Liver (tissue), 3 donors: ENCODE measurements at regions not wholly inside any gene's neighbourhood (a gene's known extent, or its start where the extent isn't known, plus 50 kb on each side); places are given as distances from the start of the nearest gene placed in this dataset.

ENCODE experiments used
- ATF3 ChIP-seq: IDR thresholded peaks from 2 replicates; pipeline ENCODE4 v1.6.1; 2016; ENCODE audit warnings: antibody characterized with exemption
- CTCF ChIP-seq: fragments of 150-350 bp; IDR thresholded peaks from 2 replicates; pipeline ENCODE4 v1.5.1; 2017; ENCODE audit warnings: improper control_type of control experiment, low read depth, low read length; ENCODE audit not compliant: missing input control
- EGR1 ChIP-seq, 2 donors: IDR thresholded peaks; 2 replicates each; pipeline ENCODE4 v1.6.1; 2016 to 2018; ENCODE audit warnings: antibody characterized with exemption in 2 of 2, low read depth in 2 of 2
- FOXA2 ChIP-seq: IDR thresholded peaks from 2 replicates; pipeline ENCODE4 v1.6.1; 2016; ENCODE audit warnings: antibody characterized with exemption
- GABPA ChIP-seq, 2 donors: IDR thresholded peaks in 1 of 2; conservative IDR thresholded peaks in 1 of 2; 2 replicates each; pipeline ENCODE4 v1.6.1; 2016; ENCODE audit warnings: antibody characterized with exemption in 2 of 2, mild to moderate bottlenecking in 1 of 2, moderate library complexity in 1 of 2
- JUND ChIP-seq, 2 donors: IDR thresholded peaks; 2 replicates each; pipeline ENCODE4 v1.6.1; 2016; ENCODE audit warnings: antibody characterized with exemption in 2 of 2
- MAX ChIP-seq: IDR thresholded peaks from 2 replicates; pipeline ENCODE4 v1.6.1; 2016; ENCODE audit warnings: antibody characterized with exemption
- NR2F2 ChIP-seq: IDR thresholded peaks from 2 replicates; pipeline ENCODE4 v1.6.1; 2016; ENCODE audit warnings: antibody characterized with exemption
- RAD21 ChIP-seq, 2 donors: IDR thresholded peaks; 2 replicates each; pipeline ENCODE4 v1.6.1; 2016; ENCODE audit warnings: antibody characterized with exemption in 2 of 2, mild to moderate bottlenecking in 2 of 2
- REST ChIP-seq: IDR thresholded peaks from 2 replicates; pipeline ENCODE4 v1.6.1; 2016; ENCODE audit warnings: antibody characterized with exemption, mild to moderate bottlenecking
- SP1 ChIP-seq: IDR thresholded peaks from 2 replicates; pipeline ENCODE4 v1.6.1; 2018; ENCODE audit warnings: antibody characterized with exemption, mild to moderate bottlenecking
- TAF1 ChIP-seq: conservative IDR thresholded peaks from 2 replicates; pipeline ENCODE4 v1.6.1; 2016; ENCODE audit warnings: antibody characterized with exemption, mild to moderate bottlenecking
- YY1 ChIP-seq: IDR thresholded peaks from 2 replicates; pipeline ENCODE4 v1.6.1; 2016; ENCODE audit warnings: antibody characterized with exemption, mild to moderate bottlenecking
- donor health status: healthy.
- donor health status: healthy.

- no peak for TF ChIP-seq CTCF
- TF ChIP-seq SP1: no peak
- no peak for TF ChIP-seq JUND (IDR thresholded peaks at IDR 0.05)
- TF ChIP-seq EGR1 (IDR thresholded peaks at IDR 0.05; ENCODE audit: low read depth in 2 of 2): no peak
- no peak for TF ChIP-seq REST
- TF ChIP-seq MAX: no peak
- TF ChIP-seq FOXA2: no peak
- TF ChIP-seq TAF1: no peak
- TF ChIP-seq GABPA (IDR thresholded peaks at IDR 0.05 in 1 of 2, conservative IDR thresholded peaks at IDR 0.05 in 1 of 2): no peak
- no peak for TF ChIP-seq RAD21 (IDR thresholded peaks at IDR 0.05)
- no peak for TF ChIP-seq YY1
- TF ChIP-seq ATF3: no peak
- TF ChIP-seq NR2F2: no peak
Observed at GRCh38 chr6:98039904-98040607, 757.0 kb upstream of the MMS22L start.
